PC-3 (cell line): ENCODE measurements at regions not wholly inside any gene's neighbourhood (a gene's known extent, or its start where the extent isn't known, plus 50 kb on each side); places are given as distances from the start of the nearest gene placed in this dataset.

Source experiments
- EZH2 ChIP-seq: fragments of 300-600 bp; sonication (generic); IDR thresholded peaks from one replicate; pipeline ENCODE4 v1.6.1; 2017; ENCODE audit warnings: antibody characterized with exemption, mild to moderate bottlenecking, low read length; ENCODE audit not compliant: unreplicated experiment
- TF ChIP-seq, protein P1 (sequence below): fragments of 300-600 bp; sonication (generic); conservative IDR thresholded peaks from 2 replicates; pipeline ENCODE4 v1.5.1; 2017; ENCODE audit warnings: antibody characterized with exemption, low read depth, mild to moderate bottlenecking, low read length

DNA sequence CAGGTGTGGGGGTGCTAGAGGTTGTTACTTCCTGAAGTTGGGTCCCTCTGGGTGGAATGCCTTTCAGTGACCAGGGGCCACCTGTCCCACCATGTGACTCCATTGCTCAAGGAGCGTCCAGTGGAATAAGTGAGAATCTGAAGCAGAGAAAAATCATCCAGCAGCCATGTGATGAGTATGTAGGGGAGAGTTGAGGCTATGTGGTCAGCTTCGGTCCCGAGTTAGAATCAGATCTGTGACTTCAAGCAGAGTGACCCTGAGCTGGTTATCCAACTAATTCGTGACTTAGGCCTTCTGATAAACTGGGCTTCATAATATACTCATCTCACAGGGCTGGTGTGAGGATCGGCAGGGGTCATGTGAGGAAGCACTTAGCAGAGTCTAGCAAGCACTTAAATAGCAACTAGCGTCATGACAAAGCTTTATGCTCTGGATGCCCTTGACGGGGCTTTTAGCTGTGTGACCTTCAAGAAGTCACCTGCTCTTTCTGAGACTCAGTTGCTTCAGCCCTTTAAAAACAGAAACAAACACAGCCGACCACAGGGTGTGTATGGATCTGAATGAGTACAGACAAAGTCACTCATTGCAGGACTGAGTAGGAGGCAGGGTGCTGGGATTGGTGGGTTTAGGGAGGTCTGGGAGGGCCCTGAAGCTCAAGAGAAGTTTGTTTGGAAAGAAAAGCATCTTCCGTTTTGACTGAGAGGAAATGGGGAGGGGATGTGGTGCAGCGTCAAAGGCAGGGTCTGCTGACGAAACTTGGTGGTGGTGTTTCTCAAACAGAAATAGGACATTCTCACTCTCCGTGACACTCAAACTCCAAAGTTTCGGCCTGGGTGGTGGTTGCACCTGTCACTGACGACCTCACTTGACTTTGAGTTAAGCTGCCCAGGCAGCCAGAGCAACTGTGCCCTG is 264.0 kb upstream of the CXCR4 start:
- TF ChIP-seq, protein P1, sequence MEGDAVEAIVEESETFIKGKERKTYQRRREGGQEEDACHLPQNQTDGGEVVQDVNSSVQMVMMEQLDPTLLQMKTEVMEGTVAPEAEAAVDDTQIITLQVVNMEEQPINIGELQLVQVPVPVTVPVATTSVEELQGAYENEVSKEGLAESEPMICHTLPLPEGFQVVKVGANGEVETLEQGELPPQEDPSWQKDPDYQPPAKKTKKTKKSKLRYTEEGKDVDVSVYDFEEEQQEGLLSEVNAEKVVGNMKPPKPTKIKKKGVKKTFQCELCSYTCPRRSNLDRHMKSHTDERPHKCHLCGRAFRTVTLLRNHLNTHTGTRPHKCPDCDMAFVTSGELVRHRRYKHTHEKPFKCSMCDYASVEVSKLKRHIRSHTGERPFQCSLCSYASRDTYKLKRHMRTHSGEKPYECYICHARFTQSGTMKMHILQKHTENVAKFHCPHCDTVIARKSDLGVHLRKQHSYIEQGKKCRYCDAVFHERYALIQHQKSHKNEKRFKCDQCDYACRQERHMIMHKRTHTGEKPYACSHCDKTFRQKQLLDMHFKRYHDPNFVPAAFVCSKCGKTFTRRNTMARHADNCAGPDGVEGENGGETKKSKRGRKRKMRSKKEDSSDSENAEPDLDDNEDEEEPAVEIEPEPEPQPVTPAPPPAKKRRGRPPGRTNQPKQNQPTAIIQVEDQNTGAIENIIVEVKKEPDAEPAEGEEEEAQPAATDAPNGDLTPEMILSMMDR = no peak
- TF ChIP-seq EZH2 = no peak
